ENCODE measurements at regions not wholly inside any gene's neighbourhood (a gene's known extent, or its start where the extent isn't known, plus 50 kb on each side); places are given as distances from the start of the nearest gene placed in this dataset.

DNA sequence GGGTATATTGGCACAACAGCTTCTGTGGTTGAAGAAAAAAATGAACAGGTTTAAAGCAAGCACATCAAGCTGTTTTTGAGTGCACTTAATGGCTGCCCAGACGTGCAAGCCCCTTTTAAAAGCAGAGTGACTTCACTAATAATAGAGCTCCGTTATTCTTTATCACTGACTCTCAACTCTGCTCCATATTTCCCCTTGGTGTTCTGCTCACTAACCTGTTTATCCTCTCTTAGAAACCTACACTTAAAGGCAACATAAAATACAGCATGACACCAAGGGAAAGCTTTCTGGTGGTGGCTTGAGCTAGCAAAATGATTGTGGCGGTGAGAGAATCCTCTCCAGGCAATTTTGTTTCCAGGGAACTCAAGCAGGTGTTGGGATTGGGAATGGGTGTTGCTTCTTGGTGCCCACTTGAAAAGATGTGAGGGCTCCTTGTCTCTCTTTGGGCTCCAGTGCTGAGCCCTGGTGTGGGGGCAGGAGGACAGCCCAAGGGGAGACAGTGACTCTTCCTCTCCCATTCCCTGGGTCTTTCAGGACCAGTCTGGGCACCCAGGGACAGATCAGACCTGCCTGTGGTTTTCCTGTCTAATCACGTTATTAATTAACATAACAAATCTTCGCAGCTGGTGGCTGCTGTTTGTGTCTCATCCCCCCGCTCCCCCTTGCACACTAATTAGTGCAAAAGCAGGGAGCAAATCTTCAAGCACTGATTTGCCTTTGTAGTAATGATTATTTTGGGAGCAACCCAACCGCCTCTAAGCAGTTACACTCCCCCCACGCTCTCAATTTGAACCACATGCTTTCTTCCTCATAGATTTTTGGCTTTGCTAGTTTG is 289.4 kb upstream of the CXCR4 start:
- DNase-seq (ENCODE audit: low read depth in 4 of 4, low spot score in 1 of 4), result no peak

DNA sequence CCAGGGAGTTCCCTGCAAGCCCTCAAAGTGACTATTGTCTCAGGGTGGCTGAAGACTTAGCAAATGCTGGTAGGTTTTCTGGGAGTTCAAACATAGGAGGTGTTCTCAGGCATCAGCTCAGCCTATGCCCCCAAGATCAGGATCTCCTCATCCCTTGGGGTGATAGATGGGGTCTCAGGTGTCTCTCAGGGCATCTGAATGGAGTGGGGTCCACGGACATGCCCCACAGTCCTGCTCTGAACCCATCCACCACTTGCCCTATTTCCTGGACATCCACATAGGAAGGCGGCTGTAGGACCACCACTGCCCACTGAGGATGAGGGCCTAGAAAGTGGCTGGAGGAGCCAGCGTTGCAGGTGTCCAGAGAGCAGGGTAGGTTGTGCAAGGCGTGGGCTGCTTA is 287.0 kb upstream of the CXCR4 start:
- no peak for DNase-seq (ENCODE audit: low read depth in 4 of 4, low spot score in 1 of 4)

DNA sequence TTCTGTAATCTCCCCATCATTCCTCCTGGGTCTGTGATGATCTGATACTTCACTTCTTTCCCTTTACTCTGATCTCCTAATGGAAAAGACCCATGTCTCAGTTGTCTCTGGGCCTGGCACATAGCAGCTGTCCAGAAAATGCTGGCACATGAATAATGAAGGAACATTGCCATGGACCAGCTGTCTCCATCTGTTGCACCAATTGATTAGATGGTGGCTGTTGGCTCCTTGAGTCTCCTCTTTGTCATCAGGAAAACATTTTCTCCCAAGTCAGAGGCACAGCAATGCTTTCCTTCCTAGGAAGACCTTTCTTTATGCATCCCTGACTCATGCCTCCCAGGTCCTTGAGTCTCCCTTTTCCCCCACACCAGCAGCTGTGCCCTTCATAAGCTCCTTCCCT is 286.2 kb upstream of the CXCR4 start:
- no peak for DNase-seq (ENCODE audit: low read depth in 4 of 4, low spot score in 1 of 4)

DNA sequence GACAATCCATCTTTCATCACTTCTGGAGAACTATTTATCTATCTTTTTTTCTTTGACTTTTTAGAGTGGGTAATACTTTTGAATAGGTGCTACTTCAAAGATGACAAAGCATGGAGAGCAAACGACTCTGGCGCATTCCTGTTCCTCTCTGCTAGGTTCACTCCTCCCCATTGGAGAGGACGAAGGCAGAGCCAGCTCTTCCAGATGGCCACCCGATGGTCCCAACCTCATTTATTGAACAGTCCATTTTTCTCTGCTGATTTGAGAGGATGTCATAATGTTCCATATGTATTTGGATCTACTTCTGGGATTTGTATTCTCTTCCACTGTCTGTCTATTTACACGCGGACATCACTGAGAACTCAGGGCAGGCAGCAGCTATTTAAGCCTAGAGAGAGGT is 284.3 kb upstream of the CXCR4 start:
- no peak for DNase-seq (ENCODE audit: low read depth in 4 of 4, low spot score in 1 of 4)

DNA sequence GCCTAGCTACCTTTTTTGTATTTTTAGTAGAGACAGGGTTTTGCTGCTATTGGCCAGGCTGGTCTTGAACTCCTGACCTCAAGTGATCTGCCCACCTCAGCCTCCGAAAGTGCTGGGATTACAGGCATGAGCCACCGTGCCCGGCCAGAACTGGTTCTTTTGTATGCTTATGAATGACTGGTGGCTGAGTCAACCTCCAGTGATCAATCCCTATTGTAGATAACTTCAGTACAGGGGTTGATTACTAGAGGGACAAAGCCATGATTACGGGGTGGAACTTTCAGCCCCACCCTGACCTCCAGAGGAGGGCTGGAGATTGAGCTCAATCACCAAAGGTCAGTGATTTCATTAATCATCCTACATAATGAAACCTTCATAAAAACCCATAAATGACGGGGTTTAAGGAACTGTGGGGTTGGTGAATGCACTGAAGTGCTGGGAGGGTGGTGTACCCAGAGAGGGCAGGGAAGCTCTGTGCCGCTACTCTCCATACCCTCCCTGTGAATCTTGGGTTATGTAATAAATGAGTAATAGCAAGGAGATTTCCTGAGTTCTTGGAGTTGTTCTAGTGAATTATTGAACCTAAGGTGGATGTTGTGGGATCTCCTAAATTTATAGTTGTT is 281.8 kb upstream of the CXCR4 start:
- DNase-seq (ENCODE audit: low read depth in 4 of 4, low spot score in 1 of 4), result no peak

DNA sequence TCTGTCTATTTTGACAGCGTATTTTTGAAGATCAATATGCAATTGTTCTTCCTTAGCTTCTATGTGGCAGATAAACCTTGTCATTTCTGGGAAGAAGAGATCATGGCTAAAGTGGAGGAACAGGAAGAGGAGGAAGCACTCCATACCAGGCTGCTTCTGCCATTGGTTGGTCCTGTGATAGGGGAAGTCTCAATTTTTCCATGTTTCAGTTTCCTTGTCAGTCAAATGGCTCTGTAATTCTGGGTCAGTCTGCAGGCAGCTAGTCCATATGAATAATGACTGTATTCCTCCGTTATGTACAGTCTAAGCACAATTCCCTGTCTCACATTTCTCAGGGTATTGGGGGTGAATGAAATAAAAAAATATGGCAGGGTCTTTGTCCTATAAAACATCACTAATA is 277.6 kb upstream of the CXCR4 start:
- DNase-seq (ENCODE audit: low read depth in 4 of 4, low spot score in 1 of 4), result no peak

DNA sequence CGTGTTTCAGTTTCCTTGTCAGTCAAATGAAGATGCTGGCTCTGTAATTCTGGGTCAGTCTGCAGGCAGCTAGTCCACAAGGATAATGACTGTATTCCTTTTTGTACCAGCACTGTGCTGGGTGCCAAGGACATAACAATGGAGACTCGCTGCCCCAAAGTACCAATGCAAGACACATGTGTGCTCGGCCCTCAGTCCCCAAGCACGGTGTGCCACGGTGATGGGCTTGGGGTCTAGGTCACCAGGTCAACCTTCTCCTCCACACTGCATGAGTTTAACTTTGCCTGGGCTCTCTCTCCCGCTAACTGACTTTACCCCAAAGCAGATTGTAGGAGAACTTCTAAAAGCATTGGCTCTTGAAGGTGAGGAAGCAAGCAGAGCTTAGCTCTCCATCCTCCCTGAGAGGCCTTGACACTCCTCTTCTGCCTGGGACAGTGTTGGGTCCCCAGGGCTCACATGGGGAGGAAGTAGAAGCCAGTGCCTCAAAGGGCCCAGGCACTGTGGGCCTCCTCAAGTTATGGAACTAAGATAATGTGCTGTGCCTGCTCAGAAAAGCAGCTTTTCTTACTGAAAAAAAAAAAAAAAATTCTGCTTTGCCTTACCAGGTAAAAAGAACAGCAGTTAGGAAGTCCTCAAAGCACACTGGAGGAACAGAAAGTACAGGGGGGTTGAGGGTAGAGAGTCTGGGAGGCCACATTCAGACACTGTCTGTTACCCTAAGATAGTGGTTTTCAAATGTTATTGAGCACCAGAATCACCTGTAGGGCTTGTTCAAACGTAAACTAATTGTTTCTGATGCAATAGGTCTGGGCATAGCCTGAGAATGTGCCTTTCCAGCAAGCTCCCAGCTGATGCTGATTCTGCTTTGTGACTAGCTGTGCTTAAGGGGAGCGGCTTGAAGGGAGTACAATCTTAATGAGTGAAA is 276.4 kb upstream of the CXCR4 start:
- no peak for DNase-seq (ENCODE audit: low read depth in 4 of 4, low spot score in 1 of 4)

DNA sequence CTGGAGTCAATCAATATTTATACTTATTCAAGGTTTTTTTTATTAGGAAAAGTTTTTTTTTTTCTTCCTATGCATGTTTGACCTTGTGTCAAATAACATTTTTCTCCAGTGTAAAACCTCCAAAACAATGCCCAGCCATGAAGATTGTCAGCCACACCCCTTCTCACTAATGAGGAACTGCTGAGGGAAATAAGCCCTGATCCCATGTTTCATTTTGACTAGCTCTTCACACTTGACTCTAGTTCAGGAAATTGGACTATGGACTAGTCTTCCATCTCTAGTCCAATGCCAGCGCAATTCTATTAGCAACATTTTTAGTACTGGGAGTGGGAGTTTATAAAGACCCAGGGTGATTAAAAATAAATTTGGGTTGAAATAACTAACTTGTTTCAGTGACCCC is 275.6 kb upstream of the CXCR4 start:
- no peak for DNase-seq (ENCODE audit: low read depth in 4 of 4, low spot score in 1 of 4)

DNA sequence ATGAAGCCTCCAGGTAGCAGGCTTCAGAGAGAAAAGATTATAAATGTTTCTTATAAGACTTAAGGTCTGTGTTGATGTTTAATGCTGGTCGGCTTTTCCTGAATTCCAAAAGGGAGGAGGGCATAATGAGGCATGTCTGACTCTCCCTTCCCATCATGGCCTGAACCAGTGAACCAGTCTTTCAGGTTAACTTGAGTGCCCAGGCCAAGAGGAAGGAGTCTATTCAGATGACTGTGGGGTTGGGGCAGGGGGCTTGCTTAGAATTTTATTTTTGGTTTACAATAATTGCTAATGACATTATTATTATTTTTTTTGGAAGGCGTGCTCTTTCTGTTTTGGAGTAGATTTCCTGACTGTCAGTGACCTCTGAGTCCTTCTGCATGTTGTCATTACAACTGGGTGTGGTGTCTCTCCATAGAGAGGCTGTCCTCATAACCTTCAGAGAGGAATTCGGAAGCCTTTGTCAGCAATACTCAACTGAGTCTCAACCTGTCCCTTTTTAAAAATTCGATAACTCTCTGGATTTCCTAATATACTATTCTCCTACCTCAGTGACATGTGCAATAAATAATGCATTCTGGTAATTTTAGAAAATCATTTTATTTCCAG is 275.1 kb upstream of the CXCR4 start:
- DNase-seq (ENCODE audit: low read depth in 4 of 4, low spot score in 1 of 4), result no peak

DNA sequence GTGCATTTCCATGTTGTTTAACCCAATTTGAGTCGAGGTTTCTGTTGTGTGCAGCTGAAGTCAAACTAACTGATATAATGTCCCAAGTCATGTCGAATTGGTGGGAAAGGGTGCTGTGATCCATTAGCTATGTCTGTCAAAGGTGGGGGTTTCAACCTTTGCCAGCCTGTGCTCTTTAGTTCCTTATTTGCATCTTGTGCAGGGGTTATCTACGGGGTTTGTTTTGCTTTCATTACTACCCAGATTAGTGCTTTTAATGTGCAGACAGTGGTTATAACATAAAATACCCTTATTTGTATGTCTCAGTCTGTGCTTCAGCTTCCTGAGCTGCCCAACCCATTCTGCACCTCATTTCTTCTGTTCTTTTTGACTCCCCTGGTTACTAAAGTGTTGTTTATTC is 271.9 kb upstream of the CXCR4 start:
- no peak for DNase-seq (ENCODE audit: low read depth in 4 of 4, low spot score in 1 of 4)

DNA sequence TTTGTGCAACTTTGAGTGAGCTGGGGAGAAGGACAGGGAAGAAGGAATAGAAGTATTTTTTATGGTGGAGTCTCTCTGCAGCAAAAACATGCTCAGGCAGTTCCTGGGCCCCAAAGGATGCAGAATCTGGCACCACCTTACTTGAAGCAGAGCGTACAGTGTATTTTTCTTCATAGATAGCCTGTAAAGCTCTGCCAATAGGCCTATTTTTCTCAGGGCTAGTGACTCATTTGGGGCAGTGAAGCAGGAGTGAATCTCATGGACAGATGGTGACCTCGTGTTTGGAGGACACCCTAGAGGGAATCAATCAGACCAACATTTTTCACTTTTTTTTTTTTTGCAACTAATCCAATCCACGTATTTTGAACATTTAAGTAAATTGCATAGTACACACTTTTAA is 268.1 kb upstream of the CXCR4 start:
- DNase-seq (ENCODE audit: low read depth in 4 of 4, low spot score in 1 of 4), result no peak

DNA sequence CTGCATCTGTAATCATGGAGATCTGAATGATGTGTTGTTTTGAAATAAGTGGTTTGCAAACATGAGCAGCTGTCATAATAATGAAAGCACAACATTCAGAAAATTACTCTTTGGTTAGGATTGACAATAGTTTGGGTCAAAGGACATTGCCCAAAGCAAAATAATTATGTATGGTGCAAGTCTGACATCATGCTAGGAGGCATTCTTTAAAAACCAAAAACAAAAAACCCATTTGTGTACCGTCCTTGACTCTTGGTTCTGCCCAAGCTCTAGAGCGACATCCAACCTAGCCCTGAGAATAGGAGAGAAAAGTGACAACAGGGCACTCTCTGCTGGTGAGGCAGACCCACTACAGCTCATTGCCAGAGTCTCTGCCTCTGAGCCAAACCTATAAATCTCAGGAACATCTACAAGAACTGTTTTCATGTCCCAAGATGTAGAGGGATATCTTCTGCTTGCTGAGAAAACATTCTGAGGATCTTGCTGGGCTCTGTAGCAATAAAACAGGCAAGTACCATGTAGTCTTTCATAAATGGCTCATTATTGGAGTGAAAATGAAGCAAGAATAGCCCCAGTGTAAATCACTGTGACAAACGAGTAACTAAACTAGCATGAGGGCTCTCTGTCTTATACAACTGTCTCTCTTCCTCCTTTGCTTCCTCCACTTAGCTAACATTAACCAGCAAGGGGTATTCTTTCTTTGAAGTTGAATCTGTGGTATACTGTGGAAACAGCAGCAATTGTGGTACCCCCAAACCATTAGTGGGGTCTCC is 266.8 kb upstream of the CXCR4 start:
- DNase-seq (ENCODE audit: low read depth in 4 of 4, low spot score in 1 of 4), result no peak

DNA sequence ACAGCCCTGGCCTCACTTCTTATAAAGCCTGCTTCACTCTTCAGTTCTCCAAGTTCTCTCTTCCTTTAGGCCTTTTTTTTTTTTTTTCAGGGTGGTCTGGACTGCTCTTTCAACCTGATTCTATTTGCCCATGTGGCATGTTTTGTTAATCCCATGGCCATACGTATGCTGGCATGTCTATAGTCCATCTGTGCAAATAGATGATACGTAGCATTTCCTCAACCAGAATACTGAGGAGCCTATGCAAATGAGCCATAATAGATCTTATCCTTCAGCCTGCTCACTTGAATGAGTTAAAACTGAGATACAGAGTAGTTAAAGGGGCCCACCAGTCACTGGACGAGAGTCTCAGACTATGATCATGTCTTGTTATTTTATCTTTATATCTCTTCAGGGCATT is 265.2 kb upstream of the CXCR4 start:
- no peak for DNase-seq (ENCODE audit: low read depth in 4 of 4, low spot score in 1 of 4)

DNA sequence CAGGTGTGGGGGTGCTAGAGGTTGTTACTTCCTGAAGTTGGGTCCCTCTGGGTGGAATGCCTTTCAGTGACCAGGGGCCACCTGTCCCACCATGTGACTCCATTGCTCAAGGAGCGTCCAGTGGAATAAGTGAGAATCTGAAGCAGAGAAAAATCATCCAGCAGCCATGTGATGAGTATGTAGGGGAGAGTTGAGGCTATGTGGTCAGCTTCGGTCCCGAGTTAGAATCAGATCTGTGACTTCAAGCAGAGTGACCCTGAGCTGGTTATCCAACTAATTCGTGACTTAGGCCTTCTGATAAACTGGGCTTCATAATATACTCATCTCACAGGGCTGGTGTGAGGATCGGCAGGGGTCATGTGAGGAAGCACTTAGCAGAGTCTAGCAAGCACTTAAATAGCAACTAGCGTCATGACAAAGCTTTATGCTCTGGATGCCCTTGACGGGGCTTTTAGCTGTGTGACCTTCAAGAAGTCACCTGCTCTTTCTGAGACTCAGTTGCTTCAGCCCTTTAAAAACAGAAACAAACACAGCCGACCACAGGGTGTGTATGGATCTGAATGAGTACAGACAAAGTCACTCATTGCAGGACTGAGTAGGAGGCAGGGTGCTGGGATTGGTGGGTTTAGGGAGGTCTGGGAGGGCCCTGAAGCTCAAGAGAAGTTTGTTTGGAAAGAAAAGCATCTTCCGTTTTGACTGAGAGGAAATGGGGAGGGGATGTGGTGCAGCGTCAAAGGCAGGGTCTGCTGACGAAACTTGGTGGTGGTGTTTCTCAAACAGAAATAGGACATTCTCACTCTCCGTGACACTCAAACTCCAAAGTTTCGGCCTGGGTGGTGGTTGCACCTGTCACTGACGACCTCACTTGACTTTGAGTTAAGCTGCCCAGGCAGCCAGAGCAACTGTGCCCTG is 264.0 kb upstream of the CXCR4 start:
- peak; percentile 33 to 70 (median 36) for DNase-seq (ENCODE audit: low read depth in 4 of 4, low spot score in 1 of 4)

DNA sequence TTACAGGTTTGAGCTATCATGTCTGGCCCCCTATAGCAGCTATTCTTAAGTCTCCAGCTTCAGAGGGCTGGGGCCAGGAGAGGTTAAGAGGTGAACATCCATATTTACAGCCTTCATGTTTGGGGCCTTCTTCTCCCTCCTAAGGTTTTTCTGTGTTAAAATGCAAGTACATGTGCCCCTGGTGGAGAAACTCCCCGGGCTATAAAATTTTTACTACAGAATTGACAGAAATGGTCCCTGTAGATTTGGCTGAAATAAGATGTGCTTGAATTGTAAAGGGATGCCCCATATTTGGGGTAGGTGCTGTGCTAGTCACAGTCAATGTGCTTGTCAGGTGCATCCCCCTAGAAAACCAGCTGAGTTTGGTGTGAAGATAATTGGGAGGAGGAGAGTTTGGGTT is 263.3 kb upstream of the CXCR4 start:
- no peak for DNase-seq (ENCODE audit: low read depth in 4 of 4, low spot score in 1 of 4)

DNA sequence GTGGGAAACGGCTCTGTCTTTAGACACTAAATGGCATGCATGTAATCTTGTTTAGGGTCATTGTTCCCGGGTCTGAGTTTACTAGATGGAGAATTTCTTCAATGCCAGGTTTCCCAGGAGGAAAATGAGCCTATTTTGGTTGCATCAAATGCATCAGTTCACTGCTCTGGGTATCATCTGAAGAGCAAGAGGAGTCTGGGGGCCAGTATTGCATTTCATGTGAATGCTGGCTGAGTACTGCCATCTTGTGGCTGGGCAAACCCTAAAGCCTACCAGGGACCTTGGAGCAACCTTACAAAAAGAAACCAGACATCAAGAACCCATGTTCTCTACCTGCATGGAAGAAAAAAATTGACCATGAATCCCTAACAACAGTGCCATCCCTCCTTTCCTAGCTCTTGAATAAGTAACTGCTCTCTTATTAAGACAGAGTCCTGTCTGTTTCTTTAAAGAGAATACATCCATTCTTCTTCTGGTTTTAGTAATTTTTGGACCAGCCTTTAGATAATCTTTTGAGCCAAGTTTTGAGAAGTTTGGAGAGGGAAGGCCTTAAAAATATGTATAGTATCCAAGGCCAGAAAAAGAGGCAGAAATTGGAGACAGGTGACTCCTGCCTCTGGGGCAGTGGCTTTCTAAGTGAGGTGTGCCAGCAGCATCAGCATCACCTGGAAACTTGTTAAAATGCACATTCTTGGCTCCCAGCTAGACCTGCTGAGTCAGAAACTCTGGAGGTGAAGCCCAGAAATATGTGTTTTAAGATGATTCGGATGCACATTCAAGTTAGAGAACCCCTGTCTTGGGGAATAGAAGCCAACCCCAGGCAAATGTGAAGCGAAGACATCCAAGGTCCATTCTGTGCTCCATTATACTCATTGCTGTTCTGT is 261.0 kb upstream of the CXCR4 start:
- DNase-seq (ENCODE audit: low read depth in 4 of 4, low spot score in 1 of 4), result peak; percentile 35 to 55 (median 49)

DNA sequence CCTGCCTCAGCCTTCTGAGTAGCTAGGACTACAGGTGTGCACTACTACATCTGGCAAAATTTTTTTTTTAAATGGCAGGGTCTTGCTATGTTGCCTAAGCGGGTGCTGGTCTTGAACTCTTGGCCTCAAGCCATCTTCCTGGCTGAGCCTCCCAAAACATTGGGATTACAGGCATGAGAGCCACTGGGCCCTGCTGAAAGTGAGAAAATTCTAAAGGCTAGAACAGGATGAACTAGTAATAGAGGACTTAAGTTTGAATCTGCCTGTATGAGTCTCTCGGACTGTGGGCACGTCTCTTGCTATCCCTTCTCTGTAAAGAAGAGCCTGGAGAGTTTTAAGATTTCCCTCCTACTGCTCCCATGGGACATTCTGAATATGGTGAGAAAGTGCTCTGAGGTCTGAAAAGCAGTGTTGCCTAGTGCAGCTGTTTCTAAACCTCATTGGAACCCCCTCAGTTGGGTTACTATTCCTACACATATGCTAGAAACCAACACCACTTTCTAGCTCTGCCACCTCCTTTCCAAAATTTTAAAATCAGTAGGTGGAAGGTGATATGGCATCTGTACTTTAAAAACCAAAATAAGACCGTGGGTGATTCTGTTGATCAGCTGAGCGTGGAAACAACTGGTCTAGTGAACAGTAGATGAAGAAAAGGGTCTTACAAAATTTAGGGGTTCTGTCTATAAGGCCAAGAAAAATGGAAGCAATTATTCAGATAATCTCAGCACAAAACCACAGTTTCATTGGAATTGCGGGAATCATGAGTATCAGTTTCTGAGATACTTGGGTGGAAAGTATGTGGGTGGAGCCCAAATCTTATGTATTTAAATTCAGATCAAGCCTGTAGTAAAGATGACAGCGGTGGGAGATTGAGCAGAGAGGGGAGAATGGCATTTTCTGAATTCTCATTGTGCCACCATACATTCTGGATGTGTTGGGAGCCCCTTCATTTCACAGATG is 259.8 kb upstream of the CXCR4 start:
- DNase-seq (ENCODE audit: low read depth in 4 of 4, low spot score in 1 of 4), result no peak
